GM19239 (cell line): ENCODE measurements at regions not wholly inside any gene's neighbourhood (a gene's known extent, or its start where the extent isn't known, plus 50 kb on each side); places are given as distances from the start of the nearest gene placed in this dataset.
"Not testable (repeated sequence)": the region's sequence is repeated elsewhere in the genome, so short reads cannot be mapped to it uniquely, and the experiment has no call there.

Experiments used
- DNase-seq: peaks from one replicate; pipeline ENCODE4 v3.0.0; 2011; ENCODE audit warnings: low spot score; ENCODE audit not compliant: insufficient read length
- FAIRE-seq: peaks from 2 replicates; lab custom pipeline; 2011; peaks lifted over from hg19 to GRCh38; lab: Jason Lieb, UNC

DNA sequence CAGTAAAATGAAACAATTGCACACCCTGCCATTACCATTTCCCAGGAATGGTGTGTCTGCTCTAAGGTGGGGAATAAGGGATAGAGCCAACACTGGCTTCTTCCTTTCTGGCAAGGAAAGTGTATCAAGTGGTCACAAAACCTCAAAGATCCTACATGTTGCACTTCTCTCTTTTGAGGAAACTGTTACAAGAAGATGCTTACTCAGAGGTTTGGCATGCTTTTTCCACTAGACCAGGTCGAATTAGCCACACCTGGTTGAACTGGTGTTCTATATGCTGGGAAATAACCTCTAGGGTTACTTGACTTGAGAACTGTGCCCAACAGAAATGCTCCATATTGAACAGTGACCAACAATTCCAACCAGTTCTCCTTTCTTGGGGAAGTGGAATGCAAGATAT lies 102.9 kb downstream of the LRRN1 start:
- DNase-seq (no peak), FAIRE-seq (no peak)

GRCh38 chr3:3906171-3906570 lies 106.9 kb downstream of the LRRN1 start:
- FAIRE-seq, result no peak
- no peak for DNase-seq

GRCh38 chr3:3907023-3907422 lies 107.8 kb downstream of the LRRN1 start:
- FAIRE-seq (no peak), DNase-seq (no peak)

- no peak for DNase-seq
- no peak for FAIRE-seq
Measured at GRCh38 chr3:3918763-3919162, 119.5 kb downstream of the LRRN1 start.

GRCh38 chr3:3919316-3919715 lies 120.1 kb downstream of the LRRN1 start:
- FAIRE-seq, result no peak

GRCh38 chr3:3923619-3924018 lies 124.4 kb downstream of the LRRN1 start:
- no peak for DNase-seq
- no peak for FAIRE-seq

More at GRCh38 chr3:3919316-3919715, 120.1 kb downstream of the LRRN1 start:
- DNase-seq, result no peak

- DNase-seq, result no peak
- no peak for FAIRE-seq
Measured at GRCh38 chr3:3927198-3927597, 128.0 kb downstream of the LRRN1 start.

DNA sequence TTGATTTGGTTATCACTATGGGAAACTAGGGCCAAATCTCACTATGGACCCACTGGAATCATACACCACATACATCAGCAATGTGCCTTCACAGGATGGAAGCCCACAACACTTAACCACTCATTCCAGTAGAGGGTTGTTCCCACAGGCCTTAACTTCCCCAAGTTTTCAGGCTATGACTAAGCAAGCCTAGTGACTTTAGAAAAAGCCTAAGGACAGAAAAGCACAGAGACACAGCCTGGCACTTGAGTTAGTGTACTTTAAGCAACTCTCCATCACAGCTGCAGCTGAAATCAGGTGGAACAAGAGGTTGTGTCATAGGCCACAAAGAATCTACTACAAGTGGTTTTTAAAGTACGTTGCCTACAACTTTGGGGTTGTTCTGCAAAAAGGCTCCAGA lies 128.7 kb downstream of the LRRN1 start:
- DNase-seq (no peak), FAIRE-seq (no peak)

- not testable (repeated sequence) for FAIRE-seq, DNase-seq
Measured at GRCh38 chr3:3941380-3941779, 142.1 kb downstream of the LRRN1 start.

GRCh38 chr3:3951071-3951470 lies 151.8 kb downstream of the LRRN1 start:
- no peak for DNase-seq
- no peak for FAIRE-seq

- DNase-seq (no peak), FAIRE-seq (no peak)
Measured at GRCh38 chr3:3951501-3951900, 152.3 kb downstream of the LRRN1 start.

GRCh38 chr3:3962867-3963266 lies 163.6 kb downstream of the LRRN1 start:
- not testable (repeated sequence) for DNase-seq, FAIRE-seq

GRCh38 chr3:3984053-3984452 lies 184.8 kb downstream of the LRRN1 start:
- FAIRE-seq (no peak), DNase-seq (no peak)

DNA sequence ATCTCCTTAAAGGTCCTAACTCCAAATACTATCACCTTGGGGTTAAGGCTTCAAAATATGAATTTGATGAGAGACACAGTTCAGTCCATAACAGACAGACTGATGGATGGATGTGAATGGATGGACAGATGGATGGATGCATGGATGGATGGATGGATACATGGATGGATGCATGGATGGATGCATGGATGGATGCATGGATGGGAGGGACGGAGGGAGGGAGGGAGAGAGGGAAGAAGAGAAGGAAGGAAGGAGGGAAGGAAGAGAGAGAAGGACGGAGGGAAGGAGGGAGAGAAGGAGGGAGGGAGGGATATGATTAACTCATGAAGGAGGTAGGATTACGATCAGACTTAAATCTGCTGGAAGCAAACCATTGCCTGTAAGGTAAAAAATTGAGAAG lies 192.4 kb downstream of the LRRN1 start:
- no peak for FAIRE-seq
- no peak for DNase-seq

- no peak for DNase-seq
- no peak for FAIRE-seq
Measured at GRCh38 chr3:3992312-3992874, 193.2 kb downstream of the LRRN1 start.

- peak; percentile 16 for DNase-seq
- FAIRE-seq, result peak; percentile 80
Measured at GRCh38 chr3:3998140-3998922, 199.1 kb downstream of the LRRN1 start.

DNA sequence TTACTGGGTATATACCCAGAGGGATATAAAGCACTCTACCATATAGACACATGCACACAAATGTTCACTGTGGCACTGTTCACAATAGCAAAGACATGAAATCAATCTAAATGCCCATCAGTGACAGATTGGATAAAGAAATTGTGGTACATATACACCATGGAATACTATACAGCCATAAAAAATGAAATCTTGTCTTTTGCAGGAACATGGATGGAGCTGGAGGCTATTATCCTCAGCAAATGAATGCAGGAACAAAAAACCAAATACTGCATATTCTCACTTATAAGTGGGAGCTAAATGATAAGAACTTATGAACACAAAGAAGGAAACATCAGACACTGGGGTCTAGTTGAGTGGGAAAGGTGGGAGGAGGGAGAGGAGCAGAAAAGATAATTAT lies 200.1 kb downstream of the LRRN1 start:
- FAIRE-seq, DNase-seq: not testable (repeated sequence)

GRCh38 chr3:4001976-4002375 lies 202.7 kb downstream of the LRRN1 start:
- no peak for FAIRE-seq

GRCh38 chr3:4006288-4006687 lies 207.1 kb downstream of the LRRN1 start:
- no peak for DNase-seq
- no peak for FAIRE-seq

More at GRCh38 chr3:4001976-4002375, 202.7 kb downstream of the LRRN1 start:
- DNase-seq, result no peak

GRCh38 chr3:4008205-4008604 lies 209.0 kb downstream of the LRRN1 start:
- no peak for FAIRE-seq
- DNase-seq, result no peak

- FAIRE-seq, result no peak
- DNase-seq, result no peak
Measured at GRCh38 chr3:4011166-4011565, 211.9 kb downstream of the LRRN1 start.

- FAIRE-seq (no peak), DNase-seq (no peak)
Measured at GRCh38 chr3:4015426-4015825, 216.2 kb downstream of the LRRN1 start.
